HG03135 (cell line): ENCODE measurements at regions not wholly inside any gene's neighbourhood (a gene's known extent, or its start where the extent isn't known, plus 50 kb on each side); places are given as distances from the start of the nearest gene placed in this dataset.
A peak's percentile ranks its signal among the peaks of the same experiment; 100 is the strongest.

Source experiments
- ATAC-seq: cut with Tn5 transposase; IDR thresholded peaks from one replicate; pipeline ENCODE4 v1.9.1; 2021; ENCODE audit warnings: mild to moderate bottlenecking, moderate library complexity; ENCODE audit not compliant: unreplicated experiment

GRCh38 chr1:224846119-224846907 is 83.2 kb upstream of the DNAH14 start:
- no peak for ATAC-seq

GRCh38 chr1:224850446-224850845 is 79.0 kb upstream of the DNAH14 start:
- no peak for ATAC-seq

GRCh38 chr1:224851210-224851847 is 78.1 kb upstream of the DNAH14 start:
- peak; percentile 60 for ATAC-seq

- ATAC-seq, result no peak
Measured at GRCh38 chr1:224851848-224852261, 77.6 kb upstream of the DNAH14 start.

GRCh38 chr1:224852901-224853568 is 76.4 kb upstream of the DNAH14 start:
- ATAC-seq, result no peak

- no peak for ATAC-seq
Measured at GRCh38 chr1:224856973-224857372, 72.5 kb upstream of the DNAH14 start.

- no peak for ATAC-seq
Measured at GRCh38 chr1:224859651-224860050, 69.8 kb upstream of the DNAH14 start.

GRCh38 chr1:224860488-224861338 is 68.8 kb upstream of the DNAH14 start:
- no peak for ATAC-seq

GRCh38 chr1:224861339-224861716 is 68.1 kb upstream of the DNAH14 start:
- ATAC-seq, result no peak

GRCh38 chr1:224863486-224863885 is 66.0 kb upstream of the DNAH14 start:
- ATAC-seq, result no peak

- ATAC-seq, result no peak
Measured at GRCh38 chr1:224864006-224864405, 65.5 kb upstream of the DNAH14 start.

- ATAC-seq, result no peak
Measured at GRCh38 chr1:224865510-224865909, 64.0 kb upstream of the DNAH14 start.

- no peak for ATAC-seq
Measured at GRCh38 chr1:224866940-224867339, 62.5 kb upstream of the DNAH14 start.

GRCh38 chr1:224867715-224868114 is 61.8 kb upstream of the DNAH14 start:
- ATAC-seq, result no peak

- ATAC-seq, result no peak
Measured at GRCh38 chr1:224872832-224873433, 56.5 kb upstream of the DNAH14 start.

- no peak for ATAC-seq
Measured at GRCh38 chr1:224873434-224874369, 55.8 kb upstream of the DNAH14 start.

- no peak for ATAC-seq
Measured at GRCh38 chr1:224874775-224875174, 54.7 kb upstream of the DNAH14 start.

- ATAC-seq, result no peak
Measured at GRCh38 chr1:224879162-224879803, 50.2 kb upstream of the DNAH14 start.
